ENCODE measurements at regions not wholly inside any gene's neighbourhood (a gene's known extent, or its start where the extent isn't known, plus 50 kb on each side); places are given as distances from the start of the nearest gene placed in this dataset.
"Not testable (repeated sequence)": the region's sequence is repeated elsewhere in the genome, so short reads cannot be mapped to it uniquely, and the experiment has no call there.

GRCh38 chr6:10101551-10102252 lies 313.2 kb downstream of the TFAP2A start:
- no peak for DNase-seq

GRCh38 chr6:10099529-10100140 lies 315.2 kb downstream of the TFAP2A start:
- DNase-seq, result no peak

- DNase-seq, result no peak
Observed at GRCh38 chr6:10098756-10099528, 315.9 kb downstream of the TFAP2A start.

- DNase-seq, result no peak
Observed at GRCh38 chr6:10093282-10093681, 321.6 kb downstream of the TFAP2A start.

GRCh38 chr6:10084111-10084986 lies 330.5 kb downstream of the TFAP2A start:
- no peak for DNase-seq

GRCh38 chr6:10082385-10082784 lies 332.5 kb downstream of the TFAP2A start:
- DNase-seq, result no peak

GRCh38 chr6:10081957-10082356 lies 332.9 kb downstream of the TFAP2A start:
- no peak for DNase-seq

- DNase-seq, result no peak
Observed at GRCh38 chr6:10081075-10081474, 333.8 kb downstream of the TFAP2A start.

GRCh38 chr6:10080561-10080960 lies 334.3 kb downstream of the TFAP2A start:
- DNase-seq, result no peak

- DNase-seq, result no peak
Observed at GRCh38 chr6:10078581-10078980, 336.3 kb downstream of the TFAP2A start.

- DNase-seq, result not testable (repeated sequence)
Observed at GRCh38 chr6:10074726-10075125, 340.1 kb downstream of the TFAP2A start.

GRCh38 chr6:10073341-10073740 lies 341.5 kb downstream of the TFAP2A start:
- no peak for DNase-seq

- DNase-seq, result no peak
Observed at GRCh38 chr6:10071631-10072220, 343.1 kb downstream of the TFAP2A start.

- DNase-seq, result no peak
Observed at GRCh38 chr6:10060004-10060403, 354.9 kb downstream of the TFAP2A start.

GRCh38 chr6:10054672-10055071 lies 360.2 kb downstream of the TFAP2A start:
- DNase-seq, result no peak

GRCh38 chr6:10051283-10051682 lies 363.6 kb downstream of the TFAP2A start:
- DNase-seq, result no peak

- no peak for DNase-seq
Observed at GRCh38 chr6:10048370-10049297, 366.2 kb downstream of the TFAP2A start.

- DNase-seq, result no peak
Observed at GRCh38 chr6:10042280-10042679, 372.6 kb downstream of the TFAP2A start.

- DNase-seq, result no peak
Observed at GRCh38 chr6:10033223-10033829, 381.5 kb downstream of the TFAP2A start.

GRCh38 chr6:10031617-10032016 lies 383.3 kb downstream of the TFAP2A start:
- DNase-seq, result no peak

GRCh38 chr6:10030942-10031537 lies 383.8 kb downstream of the TFAP2A start:
- no peak for DNase-seq
